Epithelial cell of esophagus (primary cell): ENCODE measurements at regions not wholly inside any gene's neighbourhood (a gene's known extent, or its start where the extent isn't known, plus 50 kb on each side); places are given as distances from the start of the nearest gene placed in this dataset.
A peak's percentile ranks its signal among the peaks of the same experiment; 100 is the strongest.

Experiments
- DNase-seq: peaks from one replicate; pipeline ENCODE4 v3.0.0; 2010; ENCODE audit warnings: low read depth
- H3K4me3 ChIP-seq: 2 replicates; pipeline ENCODE4 v1.5.1; 2011; ENCODE audit warnings: mild to moderate bottlenecking, low read length, control low read depth
- TF ChIP-seq, protein P1 (sequence below): IDR thresholded peaks from 2 replicates; pipeline ENCODE4 v1.5.1; 2011; ENCODE audit warnings: low read depth, mild to moderate bottlenecking, low read length, control low read depth, inconsistent platforms; ENCODE audit not compliant: insufficient read depth; ENCODE audit errors: missing control alignments

DNA sequence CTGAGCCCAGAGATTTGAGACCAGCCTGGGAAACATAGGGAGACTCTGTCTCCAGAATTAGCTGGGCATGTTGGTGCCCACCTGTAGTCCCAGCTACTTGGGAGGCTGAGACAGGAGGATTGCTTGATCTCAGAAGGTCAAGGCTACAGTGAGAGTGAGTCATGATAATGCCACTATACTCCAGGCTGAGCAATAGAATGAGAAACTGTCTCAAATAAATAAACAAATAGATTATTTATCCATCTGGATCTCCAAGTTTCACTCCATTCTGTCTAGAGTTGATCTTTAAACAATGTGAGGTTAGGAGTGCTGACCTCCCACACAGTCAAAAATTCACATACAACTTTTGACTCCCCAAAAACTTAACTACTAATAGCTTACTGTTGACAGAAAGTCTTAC lies 106.8 kb upstream of the PALMD start:
- TF ChIP-seq, protein P1, sequence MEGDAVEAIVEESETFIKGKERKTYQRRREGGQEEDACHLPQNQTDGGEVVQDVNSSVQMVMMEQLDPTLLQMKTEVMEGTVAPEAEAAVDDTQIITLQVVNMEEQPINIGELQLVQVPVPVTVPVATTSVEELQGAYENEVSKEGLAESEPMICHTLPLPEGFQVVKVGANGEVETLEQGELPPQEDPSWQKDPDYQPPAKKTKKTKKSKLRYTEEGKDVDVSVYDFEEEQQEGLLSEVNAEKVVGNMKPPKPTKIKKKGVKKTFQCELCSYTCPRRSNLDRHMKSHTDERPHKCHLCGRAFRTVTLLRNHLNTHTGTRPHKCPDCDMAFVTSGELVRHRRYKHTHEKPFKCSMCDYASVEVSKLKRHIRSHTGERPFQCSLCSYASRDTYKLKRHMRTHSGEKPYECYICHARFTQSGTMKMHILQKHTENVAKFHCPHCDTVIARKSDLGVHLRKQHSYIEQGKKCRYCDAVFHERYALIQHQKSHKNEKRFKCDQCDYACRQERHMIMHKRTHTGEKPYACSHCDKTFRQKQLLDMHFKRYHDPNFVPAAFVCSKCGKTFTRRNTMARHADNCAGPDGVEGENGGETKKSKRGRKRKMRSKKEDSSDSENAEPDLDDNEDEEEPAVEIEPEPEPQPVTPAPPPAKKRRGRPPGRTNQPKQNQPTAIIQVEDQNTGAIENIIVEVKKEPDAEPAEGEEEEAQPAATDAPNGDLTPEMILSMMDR = no peak
- no peak for DNase-seq
- H3K4me3 ChIP-seq = no peak overlapping the region

DNA sequence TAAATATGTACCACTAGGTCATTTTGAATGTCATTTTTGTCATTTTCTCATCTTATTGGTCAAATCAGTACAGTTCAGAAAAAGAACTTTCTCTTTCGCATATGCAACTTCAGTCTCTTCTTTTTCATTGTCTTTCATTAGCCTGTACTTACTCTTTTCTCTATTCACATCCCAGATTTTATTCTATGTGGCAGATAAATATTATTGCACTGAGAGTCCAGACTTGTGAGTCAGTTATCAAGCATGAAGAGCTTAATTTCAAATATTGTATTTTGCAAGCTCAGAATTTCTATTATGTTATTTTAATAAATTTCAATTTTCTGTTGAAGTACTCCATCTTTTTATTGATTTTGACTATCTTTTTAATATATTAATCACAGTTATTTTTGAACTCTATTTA lies 105.2 kb upstream of the PALMD start:
- DNase-seq = no peak
- no peak overlapping the region for H3K4me3 ChIP-seq
- TF ChIP-seq, protein P1 = no peak

GRCh38 chr1:99544328-99544727 lies 101.6 kb upstream of the PALMD start:
- TF ChIP-seq, protein P1 = no peak
- peak; percentile 90 for DNase-seq
- no peak overlapping the region for H3K4me3 ChIP-seq

DNA sequence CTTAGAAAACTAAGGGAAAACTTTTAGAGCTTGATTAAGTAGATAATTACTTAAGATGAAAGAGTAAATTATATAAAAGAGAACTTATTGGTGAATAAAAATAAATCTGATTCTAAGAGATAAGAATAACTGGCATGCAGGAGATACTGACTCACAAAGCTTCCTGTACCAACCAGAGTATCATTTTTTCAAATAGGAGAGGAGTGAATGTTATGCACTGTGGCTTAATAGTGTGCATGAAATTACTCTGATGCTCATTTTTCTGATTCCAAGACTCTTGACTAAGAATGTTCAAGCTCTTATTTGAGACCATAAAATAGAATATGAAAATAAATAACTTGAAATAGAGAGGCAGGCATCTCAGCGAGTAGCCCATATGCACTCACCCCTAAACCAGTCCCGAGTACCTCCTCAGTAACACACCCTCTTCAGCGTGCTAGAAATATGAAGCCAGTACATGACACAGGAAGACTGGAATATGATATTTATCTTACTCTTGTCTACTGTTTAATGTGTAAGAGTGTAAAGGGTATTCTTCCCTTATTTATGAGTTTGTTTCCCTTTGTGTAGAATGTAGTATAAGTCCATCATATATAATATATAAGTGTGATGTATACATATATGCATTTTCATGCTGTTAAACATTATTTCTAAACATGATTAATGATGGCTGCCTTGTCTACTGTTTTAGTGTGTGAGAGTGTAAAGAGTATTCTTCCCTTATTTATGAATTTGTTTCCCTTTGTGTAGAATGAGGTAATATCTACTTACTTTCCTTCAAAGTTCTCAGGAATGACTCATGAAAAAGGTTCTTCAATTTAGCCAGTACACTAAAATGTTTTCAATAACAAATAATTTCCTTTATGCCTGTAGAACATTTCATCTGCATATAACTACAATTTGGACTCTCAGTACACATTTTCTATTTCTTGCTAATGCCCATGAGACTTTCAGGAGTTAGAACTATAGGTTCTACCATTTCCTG lies 99.2 kb upstream of the PALMD start:
- DNase-seq = peak; percentile 32
- no peak overlapping the region for H3K4me3 ChIP-seq
- TF ChIP-seq, protein P1 = no peak

DNA sequence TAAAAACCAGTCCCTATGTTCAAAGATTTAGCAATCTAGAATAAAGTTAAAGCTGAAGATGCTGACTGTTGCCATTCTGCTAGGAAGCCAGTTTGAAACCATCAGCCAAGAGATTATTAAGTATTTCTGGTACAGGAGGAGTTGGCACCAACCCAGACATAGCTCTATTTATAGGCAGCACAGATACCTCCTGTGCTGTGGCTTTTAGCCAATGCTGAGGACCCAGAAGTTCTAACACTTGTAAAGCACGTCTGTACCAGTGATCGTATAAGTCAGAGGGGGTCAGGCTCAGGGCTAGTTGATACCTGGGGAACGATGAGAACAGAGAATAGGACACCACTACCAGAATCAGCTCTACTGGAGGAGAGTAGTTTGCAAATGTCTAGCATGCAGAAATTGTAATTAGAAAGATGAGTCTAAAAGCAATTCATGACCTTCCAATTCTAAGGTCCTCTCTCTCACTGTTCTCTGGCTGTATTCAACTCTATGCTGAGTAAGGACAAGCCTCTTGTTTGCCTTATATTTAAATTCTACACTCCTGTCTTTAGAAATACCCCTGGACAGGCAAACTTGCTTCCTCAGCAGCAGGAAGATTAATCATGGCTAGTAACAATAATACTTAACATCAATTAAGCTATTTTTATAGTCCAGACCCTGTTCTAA lies 96.8 kb upstream of the PALMD start:
- DNase-seq = no peak
- H3K4me3 ChIP-seq = no peak overlapping the region
- TF ChIP-seq, protein P1 = no peak

GRCh38 chr1:99550198-99550597 lies 95.7 kb upstream of the PALMD start:
- H3K4me3 ChIP-seq = no peak overlapping the region
- DNase-seq = no peak
- TF ChIP-seq, protein P1 = no peak
